DMS153 (cell line): ENCODE measurements at regions not wholly inside any gene's neighbourhood (a gene's known extent, or its start where the extent isn't known, plus 50 kb on each side); places are given as distances from the start of the nearest gene placed in this dataset.

Source experiments
- DNase-seq: peaks from one replicate; lab custom pipeline; 2025; lab: John Stamatoyannopoulos, UW

GRCh38 chr14:54129850-54130640, 173.4 kb upstream of the BMP4 start:
- no peak for DNase-seq

GRCh38 chr14:54132496-54132895, 175.9 kb upstream of the BMP4 start:
- no peak for DNase-seq

GRCh38 chr14:54133896-54134295, 177.3 kb upstream of the BMP4 start:
- DNase-seq = no peak

- no peak for DNase-seq
Observed at GRCh38 chr14:54135804-54136280, 179.2 kb upstream of the BMP4 start.

GRCh38 chr14:54136894-54137613, 180.4 kb upstream of the BMP4 start:
- DNase-seq = no peak

GRCh38 chr14:54137614-54137961, 181.0 kb upstream of the BMP4 start:
- no peak for DNase-seq

- no peak for DNase-seq
Observed at GRCh38 chr14:54138024-54138353, 181.4 kb upstream of the BMP4 start.

- no peak for DNase-seq
Observed at GRCh38 chr14:54138354-54139038, 181.9 kb upstream of the BMP4 start.

GRCh38 chr14:54140551-54140950, 183.9 kb upstream of the BMP4 start:
- DNase-seq = no peak

GRCh38 chr14:54146601-54147000, 190.0 kb upstream of the BMP4 start:
- DNase-seq = no peak

- DNase-seq = no peak
Observed at GRCh38 chr14:54147282-54147681, 190.7 kb upstream of the BMP4 start.

- DNase-seq = no peak
Observed at GRCh38 chr14:54147758-54148157, 191.1 kb upstream of the BMP4 start.

- DNase-seq = no peak
Observed at GRCh38 chr14:54148251-54148650, 191.6 kb upstream of the BMP4 start.

- no peak for DNase-seq
Observed at GRCh38 chr14:54152351-54152750, 195.7 kb upstream of the BMP4 start.

- no peak for DNase-seq
Observed at GRCh38 chr14:54166049-54166950, 209.7 kb upstream of the BMP4 start.

- no peak for DNase-seq
Observed at GRCh38 chr14:54168489-54168888, 211.9 kb upstream of the BMP4 start.

GRCh38 chr14:54169254-54169924, 212.8 kb upstream of the BMP4 start:
- no peak for DNase-seq

GRCh38 chr14:54170301-54170700, 213.7 kb upstream of the BMP4 start:
- DNase-seq = no peak

GRCh38 chr14:54172114-54172513, 215.5 kb upstream of the BMP4 start:
- no peak for DNase-seq

- DNase-seq = no peak
Observed at GRCh38 chr14:54172562-54172961, 215.9 kb upstream of the BMP4 start.

GRCh38 chr14:54173802-54174201, 217.2 kb upstream of the BMP4 start:
- no peak for DNase-seq
